Stromal cell of bone marrow (primary cell): ENCODE measurements at regions not wholly inside any gene's neighbourhood (a gene's known extent, or its start where the extent isn't known, plus 50 kb on each side); places are given as distances from the start of the nearest gene placed in this dataset.

Source experiments
- DNase-seq: peaks from one replicate; pipeline ENCODE4 v3.0.0-alpha.2; 2012; ENCODE audit warnings: low read depth

- no peak for DNase-seq
Measured at GRCh38 chr13:74669149-74669548, 534.9 kb upstream of the KLF12 start.

GRCh38 chr13:74667656-74668203 lies 533.5 kb upstream of the KLF12 start:
- no peak for DNase-seq

DNA sequence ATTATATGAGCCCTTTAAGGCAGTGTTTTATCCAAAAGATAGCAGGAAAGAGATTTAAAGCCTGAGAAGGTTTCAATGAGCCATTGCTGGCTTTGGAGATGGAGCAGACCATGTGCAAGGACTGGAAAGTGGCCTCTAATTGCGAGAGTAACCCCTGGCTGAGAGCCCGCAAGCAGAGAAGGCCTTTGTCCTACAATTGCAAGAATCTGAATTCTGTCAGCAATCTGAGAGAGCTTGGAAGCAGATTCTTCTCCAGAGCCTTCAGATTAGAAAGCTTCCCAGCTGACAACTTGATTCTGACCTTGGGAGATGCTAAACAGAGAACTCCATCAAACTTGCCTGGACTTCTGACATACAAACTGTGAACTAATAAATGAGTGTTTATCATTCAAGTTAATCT lies 528.7 kb upstream of the KLF12 start:
- no peak for DNase-seq

DNA sequence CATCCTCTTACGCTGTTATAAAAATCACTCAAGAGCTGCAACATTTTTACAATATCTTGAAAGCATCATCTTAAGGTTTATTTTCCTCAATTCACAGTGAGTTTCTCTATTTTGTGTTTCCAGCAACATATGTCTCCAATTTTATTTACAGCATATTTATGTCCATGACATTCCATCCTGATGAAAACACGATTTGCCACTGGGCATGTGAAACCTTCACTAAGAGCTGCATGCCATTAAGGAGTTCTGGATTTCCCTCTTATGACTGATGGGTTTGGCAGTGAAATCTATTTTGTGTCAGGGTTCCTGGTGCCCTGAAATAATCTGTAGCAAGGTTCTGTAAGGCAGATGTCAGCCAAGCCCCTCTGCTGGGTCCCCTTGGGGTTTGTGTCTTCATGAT lies 527.6 kb upstream of the KLF12 start:
- DNase-seq: no peak

- DNase-seq: no peak
Measured at GRCh38 chr13:74657765-74658164, 523.6 kb upstream of the KLF12 start.

DNA sequence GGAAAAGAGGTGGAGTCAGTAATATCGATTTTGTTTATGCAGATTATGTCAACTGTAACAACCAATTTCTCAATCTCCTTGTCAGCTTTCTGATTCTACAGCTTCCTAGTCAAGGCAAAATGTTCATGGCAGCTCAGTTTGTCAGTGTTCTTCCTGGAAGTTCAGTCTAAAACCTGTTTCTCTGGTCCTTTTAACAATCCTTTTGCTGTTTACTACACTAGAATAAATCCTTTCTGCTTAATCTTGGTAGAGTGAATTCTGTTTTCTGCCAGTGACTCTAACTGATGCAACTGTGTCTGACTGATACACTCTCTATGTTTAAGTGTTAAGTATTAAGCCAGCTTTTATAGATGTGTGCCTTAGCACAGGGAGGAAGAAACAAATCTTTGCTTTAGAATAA lies 516.9 kb upstream of the KLF12 start:
- DNase-seq: no peak

DNA sequence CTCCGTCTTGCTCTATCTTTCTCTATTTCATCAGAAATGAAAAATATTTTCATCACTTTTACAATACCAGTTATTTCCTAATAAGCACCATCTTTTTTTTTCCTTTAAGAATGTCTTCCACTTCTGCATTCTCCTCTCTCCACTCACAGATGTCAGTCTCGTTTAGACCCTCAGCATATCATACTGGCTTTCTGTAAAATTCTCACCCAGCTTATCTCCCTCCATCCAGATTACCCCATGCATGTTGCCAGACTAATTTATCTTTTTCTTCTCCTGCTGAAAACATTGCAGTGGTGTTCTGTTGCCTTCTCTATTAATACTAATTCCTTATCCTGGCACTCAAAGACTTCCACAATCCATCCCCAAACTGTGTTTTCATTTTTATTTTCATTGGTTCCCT lies 513.8 kb upstream of the KLF12 start:
- no peak for DNase-seq

- no peak for DNase-seq
Measured at GRCh38 chr13:74647211-74647610, 513.0 kb upstream of the KLF12 start.

- no peak for DNase-seq
Measured at GRCh38 chr13:74646091-74646490, 511.9 kb upstream of the KLF12 start.

DNA sequence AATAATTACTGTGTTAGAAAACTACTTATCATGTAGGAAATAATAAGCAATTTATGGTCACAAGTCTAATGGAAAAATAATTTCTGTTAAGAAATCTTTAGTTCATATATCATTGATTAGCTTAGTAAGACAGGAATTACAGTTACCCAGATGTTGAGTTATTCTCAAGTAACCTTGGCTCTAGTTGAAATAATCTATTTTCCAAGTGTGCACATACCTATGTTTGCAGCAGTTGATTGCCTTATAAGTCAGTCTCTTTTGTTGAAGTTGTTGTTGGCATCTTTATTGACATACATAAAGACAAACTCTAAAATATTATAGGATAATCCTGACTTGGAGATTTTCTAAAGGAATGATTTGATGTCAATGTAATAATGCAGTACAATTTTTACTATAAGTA lies 511.4 kb upstream of the KLF12 start:
- DNase-seq: no peak

DNA sequence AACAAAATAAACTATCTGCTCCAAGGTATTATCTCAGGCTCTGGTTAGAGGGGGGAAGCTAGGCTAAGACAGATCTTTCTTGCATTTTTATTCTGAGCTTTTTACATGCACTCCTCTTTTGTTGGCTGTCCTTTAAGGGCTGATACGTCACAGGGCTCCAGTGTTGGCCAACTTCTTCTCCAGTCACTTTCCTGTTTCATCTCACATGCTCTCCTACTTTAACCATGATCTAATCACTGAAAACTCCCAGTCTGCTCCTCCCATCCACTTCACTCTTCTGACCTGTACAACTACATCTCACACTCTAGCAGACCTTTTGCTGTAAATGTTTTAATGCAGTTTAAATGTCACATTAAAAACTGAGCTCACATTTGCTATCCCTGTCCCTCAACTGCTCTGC lies 510.0 kb upstream of the KLF12 start:
- no peak for DNase-seq

DNA sequence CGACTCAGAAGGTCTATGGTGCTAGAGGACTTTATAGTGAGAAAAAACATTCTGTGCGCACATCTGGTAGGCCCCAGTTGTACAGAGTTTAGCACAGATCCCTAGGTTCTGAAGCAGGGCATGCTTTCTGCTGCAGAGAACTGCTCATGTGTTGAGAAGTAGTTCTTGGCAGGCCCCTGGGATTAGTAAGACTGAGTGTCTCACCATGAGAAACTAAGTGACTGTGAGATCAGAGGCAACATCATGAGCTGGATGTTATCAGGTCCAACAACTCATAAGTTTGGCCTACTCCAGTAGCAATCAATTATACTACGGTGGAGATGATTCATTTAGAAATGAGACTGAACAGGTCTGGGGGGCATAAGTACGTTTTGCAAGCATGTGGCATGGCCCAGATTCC lies 507.4 kb upstream of the KLF12 start:
- peak; percentile 58 for DNase-seq

- DNase-seq: no peak
Measured at GRCh38 chr13:74633734-74634133, 499.5 kb upstream of the KLF12 start.

DNA sequence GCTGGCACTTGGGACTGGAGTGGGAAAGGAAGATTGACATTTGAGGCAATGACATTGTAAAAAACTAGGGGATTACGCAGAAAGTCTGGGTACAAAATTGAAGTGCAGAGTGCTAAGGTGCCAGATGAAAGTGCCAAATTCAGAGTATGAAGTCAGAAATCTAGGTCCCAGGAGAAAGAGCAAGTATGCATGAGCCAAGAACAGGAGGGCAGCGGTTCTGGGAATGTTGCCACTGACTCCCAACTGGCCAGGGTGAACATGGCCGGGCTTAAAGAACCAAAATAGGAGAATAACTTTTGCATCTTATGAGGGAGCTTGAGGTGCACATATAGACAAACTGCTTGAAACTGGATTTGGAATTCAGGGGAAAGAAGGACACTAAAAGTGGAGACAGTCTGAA lies 495.8 kb upstream of the KLF12 start:
- DNase-seq: peak; percentile 48

- DNase-seq: no peak
Measured at GRCh38 chr13:74625541-74625940, 491.3 kb upstream of the KLF12 start.

DNA sequence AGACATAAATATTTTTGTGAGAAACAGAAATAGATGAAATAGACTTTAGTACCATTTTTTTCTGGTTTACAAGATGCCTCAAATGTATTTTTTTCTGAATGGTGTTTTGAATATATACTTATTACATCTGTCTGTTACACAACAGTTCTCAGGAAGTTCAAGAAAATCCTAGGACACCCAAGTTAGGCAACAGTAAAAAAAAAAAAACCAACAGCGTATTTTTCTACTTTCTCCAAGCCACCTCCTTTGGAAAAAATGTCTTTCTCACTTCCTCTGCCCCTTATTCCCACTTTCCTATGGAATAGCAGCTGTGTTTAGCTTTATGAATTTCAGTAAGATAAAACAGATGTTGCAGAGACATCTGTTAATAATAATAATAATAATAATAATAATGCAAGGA lies 489.6 kb upstream of the KLF12 start:
- DNase-seq: no peak

- DNase-seq: no peak
Measured at GRCh38 chr13:74622284-74622683, 488.1 kb upstream of the KLF12 start.

DNA sequence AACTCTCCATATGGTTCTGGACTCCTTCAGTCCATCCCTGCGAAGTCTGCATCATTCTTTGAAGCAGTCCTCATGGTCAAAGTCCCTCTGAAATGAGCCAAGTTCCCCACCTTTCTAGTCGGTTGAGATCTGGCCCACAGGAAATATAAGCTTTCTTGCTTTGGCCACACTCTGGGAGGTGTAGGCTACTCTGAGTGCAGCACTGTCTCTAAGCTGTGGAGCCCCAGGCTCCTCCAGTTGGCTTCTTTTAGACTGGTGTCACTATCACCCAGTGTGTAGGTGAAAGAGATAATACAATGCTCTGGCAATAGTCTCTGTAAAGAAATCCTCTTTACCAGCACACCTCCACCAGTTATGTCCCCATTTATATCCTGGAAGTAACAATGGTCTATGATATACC lies 486.5 kb upstream of the KLF12 start:
- no peak for DNase-seq

- DNase-seq: no peak
Measured at GRCh38 chr13:74620308-74620707, 486.1 kb upstream of the KLF12 start.

DNA sequence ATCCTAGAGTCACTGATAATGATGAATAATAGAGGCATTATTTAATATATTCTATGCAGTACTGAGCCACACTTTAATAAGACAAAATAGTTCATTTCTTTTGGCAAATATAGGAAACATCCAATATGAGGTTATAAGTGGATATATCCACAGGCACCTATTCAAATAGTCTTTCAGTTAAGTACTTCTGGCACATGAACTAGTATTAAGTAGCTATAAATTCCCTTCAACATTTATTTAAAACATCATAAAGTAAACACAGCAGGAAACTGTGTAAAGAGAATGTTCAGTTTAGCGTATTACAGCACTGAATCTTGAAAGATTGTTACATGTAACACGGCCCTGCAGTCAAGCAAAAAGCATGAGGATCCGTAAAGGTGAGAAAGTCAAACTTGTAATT lies 463.3 kb upstream of the KLF12 start:
- no peak for DNase-seq

DNA sequence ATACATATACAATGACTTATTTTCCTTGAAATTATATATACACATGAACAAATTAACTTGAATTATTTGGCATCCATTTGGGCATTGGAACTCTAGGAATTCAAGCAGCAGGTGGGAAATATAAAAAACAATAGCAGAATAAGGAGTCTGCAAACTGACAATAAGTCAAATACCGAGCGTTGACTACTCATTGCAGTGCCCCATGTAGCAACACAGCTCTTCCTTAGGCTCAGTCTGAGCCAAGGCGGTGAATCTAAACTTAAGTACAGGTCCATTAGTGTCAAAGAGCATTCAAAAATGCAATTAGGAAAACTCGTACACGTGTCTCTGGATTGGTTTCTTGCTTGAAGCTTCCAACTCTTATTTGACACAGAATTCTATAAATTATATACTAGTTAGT lies 462.5 kb upstream of the KLF12 start:
- DNase-seq: no peak

DNA sequence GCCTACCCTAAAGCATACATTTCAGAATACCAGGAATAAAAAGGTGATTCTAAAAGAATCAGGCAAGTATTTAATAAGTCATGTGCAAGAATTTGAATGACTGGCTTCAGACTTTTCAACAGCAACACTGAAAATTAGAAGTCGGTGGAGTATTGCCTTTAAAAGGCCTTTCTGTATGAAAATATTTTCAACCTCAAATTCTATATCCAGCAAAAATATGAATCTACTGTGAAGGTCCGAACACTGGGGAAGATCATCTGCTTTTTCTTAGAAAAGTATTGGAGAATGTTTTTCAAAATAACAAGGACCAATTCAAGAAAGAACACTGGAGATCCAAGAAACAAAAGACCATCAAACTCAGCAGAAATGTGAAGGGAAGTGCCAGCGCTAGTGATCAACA lies 459.5 kb upstream of the KLF12 start:
- no peak for DNase-seq

DNA sequence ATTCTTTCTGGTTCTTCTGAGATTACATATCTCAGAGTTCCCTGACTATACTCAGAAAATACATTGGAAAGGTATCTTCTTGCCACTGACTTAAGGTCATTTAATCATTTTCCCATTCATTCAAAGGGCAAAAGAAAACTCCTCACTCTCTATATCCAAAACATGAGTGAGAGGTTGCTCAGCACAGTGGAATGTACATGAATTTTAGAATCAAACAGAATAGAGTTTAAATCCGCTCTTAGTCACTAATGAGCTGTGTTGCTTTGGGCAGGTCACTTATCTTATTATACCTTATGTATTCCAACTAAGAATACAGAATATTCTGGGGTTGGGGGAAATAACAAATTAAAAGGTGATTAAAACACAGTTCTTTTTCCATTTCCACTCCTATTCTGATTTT lies 452.6 kb upstream of the KLF12 start:
- DNase-seq: no peak

DNA sequence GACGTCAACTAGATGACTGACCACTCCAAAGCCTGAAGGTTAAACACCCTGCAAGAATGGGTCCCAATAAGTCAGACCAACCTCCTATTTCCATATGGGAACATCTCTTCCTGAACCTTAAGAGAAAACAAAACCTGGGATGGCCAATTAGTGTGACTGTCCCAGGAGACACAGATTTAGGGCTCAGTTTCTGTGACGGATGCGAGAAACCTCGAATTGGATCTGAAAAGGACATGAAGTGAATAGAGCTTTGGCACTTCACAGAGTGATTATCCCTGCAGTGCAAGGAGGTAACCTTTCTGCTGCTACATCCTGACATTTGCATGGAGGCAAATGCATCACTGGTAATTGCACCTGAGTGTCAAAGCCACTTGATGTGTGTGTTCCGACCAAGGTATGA lies 442.2 kb upstream of the KLF12 start:
- DNase-seq: no peak

GRCh38 chr13:74575729-74576125 lies 441.5 kb upstream of the KLF12 start:
- peak; percentile 15 for DNase-seq
